ENCODE measurements at regions not wholly inside any gene's neighbourhood (a gene's known extent, or its start where the extent isn't known, plus 50 kb on each side); places are given as distances from the start of the nearest gene placed in this dataset.

DNA sequence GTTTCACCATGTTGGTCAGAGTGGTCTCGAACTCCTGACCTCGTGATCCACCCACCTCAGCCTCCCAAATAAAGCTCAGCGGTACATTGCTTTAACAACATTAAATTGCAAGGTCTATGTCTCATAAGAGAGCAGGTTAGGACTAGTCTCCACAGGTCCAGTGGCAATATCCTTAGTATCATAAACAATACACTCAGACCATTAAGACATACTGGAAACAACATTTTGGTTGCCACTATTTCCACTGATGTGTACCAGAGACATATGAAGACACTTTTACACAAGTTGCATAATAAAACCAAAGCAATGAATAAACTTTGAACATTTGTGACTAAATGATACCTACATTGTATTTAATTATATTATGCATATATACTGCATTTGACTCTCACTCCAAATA is 1130.0 kb downstream of the TSN start:
- no peak for TF ChIP-seq POLR2AphosphoS5 (IDR thresholded peaks at IDR 0.05; ENCODE audit: low read depth)
- TF ChIP-seq, protein P1, sequence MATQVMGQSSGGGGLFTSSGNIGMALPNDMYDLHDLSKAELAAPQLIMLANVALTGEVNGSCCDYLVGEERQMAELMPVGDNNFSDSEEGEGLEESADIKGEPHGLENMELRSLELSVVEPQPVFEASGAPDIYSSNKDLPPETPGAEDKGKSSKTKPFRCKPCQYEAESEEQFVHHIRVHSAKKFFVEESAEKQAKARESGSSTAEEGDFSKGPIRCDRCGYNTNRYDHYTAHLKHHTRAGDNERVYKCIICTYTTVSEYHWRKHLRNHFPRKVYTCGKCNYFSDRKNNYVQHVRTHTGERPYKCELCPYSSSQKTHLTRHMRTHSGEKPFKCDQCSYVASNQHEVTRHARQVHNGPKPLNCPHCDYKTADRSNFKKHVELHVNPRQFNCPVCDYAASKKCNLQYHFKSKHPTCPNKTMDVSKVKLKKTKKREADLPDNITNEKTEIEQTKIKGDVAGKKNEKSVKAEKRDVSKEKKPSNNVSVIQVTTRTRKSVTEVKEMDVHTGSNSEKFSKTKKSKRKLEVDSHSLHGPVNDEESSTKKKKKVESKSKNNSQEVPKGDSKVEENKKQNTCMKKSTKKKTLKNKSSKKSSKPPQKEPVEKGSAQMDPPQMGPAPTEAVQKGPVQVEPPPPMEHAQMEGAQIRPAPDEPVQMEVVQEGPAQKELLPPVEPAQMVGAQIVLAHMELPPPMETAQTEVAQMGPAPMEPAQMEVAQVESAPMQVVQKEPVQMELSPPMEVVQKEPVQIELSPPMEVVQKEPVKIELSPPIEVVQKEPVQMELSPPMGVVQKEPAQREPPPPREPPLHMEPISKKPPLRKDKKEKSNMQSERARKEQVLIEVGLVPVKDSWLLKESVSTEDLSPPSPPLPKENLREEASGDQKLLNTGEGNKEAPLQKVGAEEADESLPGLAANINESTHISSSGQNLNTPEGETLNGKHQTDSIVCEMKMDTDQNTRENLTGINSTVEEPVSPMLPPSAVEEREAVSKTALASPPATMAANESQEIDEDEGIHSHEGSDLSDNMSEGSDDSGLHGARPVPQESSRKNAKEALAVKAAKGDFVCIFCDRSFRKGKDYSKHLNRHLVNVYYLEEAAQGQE (IDR thresholded peaks at IDR 0.05; ENCODE audit: insufficient replicate concordance, low read depth), result no peak
- TF ChIP-seq, protein P2, sequence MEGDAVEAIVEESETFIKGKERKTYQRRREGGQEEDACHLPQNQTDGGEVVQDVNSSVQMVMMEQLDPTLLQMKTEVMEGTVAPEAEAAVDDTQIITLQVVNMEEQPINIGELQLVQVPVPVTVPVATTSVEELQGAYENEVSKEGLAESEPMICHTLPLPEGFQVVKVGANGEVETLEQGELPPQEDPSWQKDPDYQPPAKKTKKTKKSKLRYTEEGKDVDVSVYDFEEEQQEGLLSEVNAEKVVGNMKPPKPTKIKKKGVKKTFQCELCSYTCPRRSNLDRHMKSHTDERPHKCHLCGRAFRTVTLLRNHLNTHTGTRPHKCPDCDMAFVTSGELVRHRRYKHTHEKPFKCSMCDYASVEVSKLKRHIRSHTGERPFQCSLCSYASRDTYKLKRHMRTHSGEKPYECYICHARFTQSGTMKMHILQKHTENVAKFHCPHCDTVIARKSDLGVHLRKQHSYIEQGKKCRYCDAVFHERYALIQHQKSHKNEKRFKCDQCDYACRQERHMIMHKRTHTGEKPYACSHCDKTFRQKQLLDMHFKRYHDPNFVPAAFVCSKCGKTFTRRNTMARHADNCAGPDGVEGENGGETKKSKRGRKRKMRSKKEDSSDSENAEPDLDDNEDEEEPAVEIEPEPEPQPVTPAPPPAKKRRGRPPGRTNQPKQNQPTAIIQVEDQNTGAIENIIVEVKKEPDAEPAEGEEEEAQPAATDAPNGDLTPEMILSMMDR (IDR thresholded peaks at IDR 0.05; ENCODE audit: insufficient read depth, low read length), result no peak

Measured in HL-60 (cell line).